GM23338 (cell line): ENCODE measurements at regions not wholly inside any gene's neighbourhood (a gene's known extent, or its start where the extent isn't known, plus 50 kb on each side); places are given as distances from the start of the nearest gene placed in this dataset.

Experiments used
- ATAC-seq: fragments of 200-7000 bp; cut with Tn5 transposase; 3 replicates; pipeline ENCODE4 v1.9.1; 2020
- DNase-seq: peaks from one replicate; pipeline ENCODE4 v3.0.0-alpha.2; 2015; ENCODE audit warnings: low spot score
- H2AFZ ChIP-seq: fragments of 200-600 bp; sonication (generic); 2 replicates; pipeline ENCODE4 v1.8.0; 2016; ENCODE audit warnings: antibody characterized with exemption, mild to moderate bottlenecking, moderate library complexity
- H3F3A ChIP-seq: fragments of 200-600 bp; sonication (generic); replicated peaks from 2 replicates; pipeline ENCODE4 v1.8.0; 2017; ENCODE audit warnings: antibody characterized with exemption, mixed run types, low read depth
- H3K27ac ChIP-seq: fragments of 200-600 bp; sonication (generic); 2 replicates; pipeline ENCODE4 v1.6.1; 2016; ENCODE audit warnings: low read depth
- H3K27me3 ChIP-seq: fragments of 200-600 bp; sonication (generic); 2 replicates; pipeline ENCODE4 v1.8.0; 2016; ENCODE audit warnings: mild to moderate bottlenecking, mixed run types, moderate library complexity; ENCODE audit not compliant: insufficient read depth
- H3K36me3 ChIP-seq: fragments of 200-600 bp; sonication (generic); 2 replicates; pipeline ENCODE4 v1.8.0; 2016; ENCODE audit warnings: mild to moderate bottlenecking; ENCODE audit not compliant: insufficient read depth
- H3K4me1 ChIP-seq: fragments of 200-600 bp; sonication (generic); 2 replicates; pipeline ENCODE4 v1.8.0; 2016; ENCODE audit warnings: mild to moderate bottlenecking, moderate library complexity; ENCODE audit not compliant: insufficient read depth
- H3K4me2 ChIP-seq: fragments of 200-600 bp; sonication (generic); 2 replicates; pipeline ENCODE4 v1.7.1; 2017; ENCODE audit warnings: mixed run types
- H3K4me3 ChIP-seq: fragments of 200-600 bp; sonication (generic); 2 replicates; pipeline ENCODE4 v1.6.1; 2016; ENCODE audit warnings: mixed run types
- H3K79me2 ChIP-seq: fragments of 200-600 bp; sonication (generic); replicated peaks from 2 replicates; pipeline ENCODE4 v1.8.0; 2017; ENCODE audit warnings: mild to moderate bottlenecking; ENCODE audit not compliant: insufficient read depth
- H3K9me2 ChIP-seq: fragments of 200-600 bp; sonication (generic); 2 replicates; pipeline ENCODE4 v1.8.0; 2017; ENCODE audit not compliant: insufficient read depth
- H4K20me1 ChIP-seq: fragments of 200-600 bp; sonication (generic); replicated peaks from 2 replicates; pipeline ENCODE4 v1.8.0; 2017; ENCODE audit warnings: mild to moderate bottlenecking; ENCODE audit not compliant: insufficient read depth
- H3K27ac Mint-ChIP-seq: 2 replicates; pipeline ENCODE4 v1.8.0; 2020; ENCODE audit warnings: inconsistent platforms, mild to moderate bottlenecking, moderate library complexity, mixed read lengths
- H3K27me3 Mint-ChIP-seq: 3 replicates; pipeline ENCODE4 v1.8.0; 2022; ENCODE audit warnings: low read depth, mild to moderate bottlenecking, moderate library complexity, mixed read lengths, inconsistent platforms; ENCODE audit not compliant: insufficient read depth, poor library complexity
- H3K36me3 Mint-ChIP-seq: 3 replicates; pipeline ENCODE4 v1.8.0; 2021; ENCODE audit warnings: low read depth, mild to moderate bottlenecking, inconsistent platforms, moderate library complexity, mixed read lengths
- H3K4me1 Mint-ChIP-seq: 3 replicates; pipeline ENCODE4 v1.8.0; 2020; ENCODE audit warnings: mild to moderate bottlenecking, inconsistent platforms, mixed read lengths
- H3K4me3 Mint-ChIP-seq: 3 replicates; pipeline ENCODE4 v1.8.0; 2021; ENCODE audit warnings: moderate library complexity, mild to moderate bottlenecking, inconsistent platforms, mixed read lengths
- H3K9me3 Mint-ChIP-seq: 3 replicates; pipeline ENCODE4 v1.8.0; 2020; ENCODE audit warnings: moderate library complexity, mild to moderate bottlenecking, inconsistent platforms, mixed read lengths
- CREB1 ChIP-seq: fragments of 250-450 bp; sonication (Bioruptor Pico); IDR thresholded peaks from 2 replicates; pipeline ENCODE4 v1.5.0; 2020; ENCODE audit warnings: low read depth, mild to moderate bottlenecking, moderate library complexity
- CTCF ChIP-seq, 2 experiments: fragments of 200-600 bp in 1 of 2; sonication (generic) in 1 of 2; conservative IDR thresholded peaks; 2 replicates each; pipeline versions ENCODE4 v1.5.1 to v1.6.1; 2016 to 2017; ENCODE audit warnings: antibody characterized with exemption in 2 of 2, low read depth in 2 of 2, mild to moderate bottlenecking in 2 of 2, moderate library complexity in 1 of 2
- EZH2 ChIP-seq: fragments of 200-600 bp; sonication (generic); IDR thresholded peaks from one replicate; pipeline ENCODE4 v1.8.0; 2017; ENCODE audit warnings: antibody characterized with exemption, mild to moderate bottlenecking, low read depth; ENCODE audit not compliant: unreplicated experiment
- EZH2phosphoT487 ChIP-seq: fragments of 200-600 bp; sonication (generic); IDR thresholded peaks from one replicate; pipeline ENCODE4 v1.8.1; 2018; ENCODE audit warnings: antibody characterized with exemption; ENCODE audit not compliant: unreplicated experiment
- NANOG ChIP-seq: IDR thresholded peaks from 2 replicates; pipeline ENCODE4 v1.6.1; 2016; ENCODE audit warnings: antibody characterized with exemption, borderline replicate concordance
- POLR2AphosphoS5 ChIP-seq: IDR thresholded peaks from 2 replicates; pipeline ENCODE4 v1.6.1; 2016; ENCODE audit warnings: antibody characterized with exemption, low read depth
- ZNF331 ChIP-seq: fragments of 250-450 bp; sonication (Bioruptor Pico); IDR thresholded peaks from 2 replicates; pipeline ENCODE4 v1.5.0; 2020; ENCODE audit warnings: low read depth, mild to moderate bottlenecking, moderate library complexity
- TF ChIP-seq, protein P1 (sequence below): IDR thresholded peaks from one replicate; pipeline ENCODE4 v1.6.1; 2018; ENCODE audit warnings: antibody characterized with exemption; ENCODE audit not compliant: unreplicated experiment

- no peak for TF ChIP-seq EZH2phosphoT487
- no peak for TF ChIP-seq POLR2AphosphoS5
- no peak for TF ChIP-seq CTCF (conservative IDR thresholded peaks at IDR 0.05; ENCODE audit: low read depth in 2 of 2)
These were observed 228.4 kb downstream of the DTHD1 start (continued) for GRCh38 chr4:36509845-36510244.

GRCh38 chr4:36511785-36512184 lies 230.4 kb downstream of the DTHD1 start:
- no peaks in the 10 kb centered on the region for H3K27me3 ChIP-seq
- H3K4me3 ChIP-seq = no peak overlapping the region
- Mint-ChIP-seq H3K4me3 (no peak overlapping the region), H3K36me3 (peaks cover 3% of the 10 kb centered on the region; the same call in 1 of the 3 replicates), H3K27ac (no peak overlapping the region), H3K4me1 (peaks cover 7% of the 10 kb centered on the region; the same call in 2 of the 3 replicates), H3K9me3 (no peaks in the 10 kb centered on the region), H3K27me3 (peaks cover 1% of the 10 kb centered on the region)
- H3K36me3 ChIP-seq = no peaks in the 10 kb centered on the region
- no peak overlapping the region for H3K27ac ChIP-seq
- H4K20me1 ChIP-seq = no peaks in the 10 kb centered on the region
- no peak overlapping the region for H2AFZ ChIP-seq
- no peak for ATAC-seq
- H3F3A ChIP-seq = no peaks in the 10 kb centered on the region
- H3K79me2 ChIP-seq = no peaks in the 10 kb centered on the region
- TF ChIP-seq EZH2 (no peak), ZNF331 (CRISPR knock-in tag) (no peak), CREB1 (CRISPR knock-in tag) (no peak)
- H3K9me2 ChIP-seq = 0 out of 2 replicates have a peak, but pooled peaks cover 4% of the 10 kb centered on the region
- no peak for DNase-seq
- H3K4me1 ChIP-seq = 0 out of 2 replicates have a peak, but pooled peaks cover 8% of the 10 kb centered on the region
- no peak overlapping the region for H3K4me2 ChIP-seq

DNA sequence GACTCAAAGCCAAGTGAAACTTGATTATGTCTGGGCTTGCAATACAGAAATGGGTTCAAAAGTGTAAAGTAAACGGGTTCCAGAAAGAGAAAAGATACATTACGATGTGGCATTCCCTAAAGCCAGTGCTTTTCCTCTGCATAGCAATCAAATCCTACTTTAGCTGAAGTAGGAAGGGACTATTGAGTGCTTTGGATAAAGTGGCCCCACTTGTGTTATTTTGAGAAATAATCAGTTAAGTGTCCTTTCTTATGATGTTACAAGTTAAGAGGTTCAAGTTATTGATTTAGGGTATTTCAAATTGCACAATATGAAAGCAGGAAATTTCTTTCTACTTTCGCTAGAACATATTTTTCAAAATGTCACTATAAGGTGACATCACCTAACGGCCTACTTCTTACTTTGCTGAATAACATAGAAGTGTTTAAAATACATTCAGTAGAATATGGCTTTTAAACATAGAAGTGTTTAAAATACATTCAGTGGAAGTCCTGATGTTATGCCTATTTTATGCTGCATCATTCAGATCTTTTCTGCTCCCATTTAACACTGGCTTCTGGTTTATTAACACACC lies 235.2 kb downstream of the DTHD1 start:
- no peaks in the 10 kb centered on the region for H3F3A ChIP-seq
- H3K4me2 ChIP-seq = no peak overlapping the region
- no peak overlapping the region for H3K4me3 ChIP-seq
- Mint-ChIP-seq H3K4me1 (no peaks in the 10 kb centered on the region), H3K9me3 (0 out of 3 replicates have a peak, but pooled peaks cover 5% of the 10 kb centered on the region), H3K27ac (no peak overlapping the region), H3K27me3 (no peaks in the 10 kb centered on the region), H3K4me3 (no peak overlapping the region), H3K36me3 (no peaks in the 10 kb centered on the region)
- H3K79me2 ChIP-seq = no peaks in the 10 kb centered on the region
- H4K20me1 ChIP-seq = no peaks in the 10 kb centered on the region
- no peak overlapping the region for H3K27ac ChIP-seq
- no peak overlapping the region for H2AFZ ChIP-seq
- DNase-seq (no peak), ATAC-seq (no peak)
- H3K27me3 ChIP-seq = no peaks in the 10 kb centered on the region
- H3K36me3 ChIP-seq = no peaks in the 10 kb centered on the region; the same call in 1 of the 2 replicates
- no peaks in the 10 kb centered on the region for H3K9me2 ChIP-seq
- no peaks in the 10 kb centered on the region for H3K4me1 ChIP-seq
- TF ChIP-seq NANOG (no peak), CREB1 (CRISPR knock-in tag) (no peak), EZH2 (no peak)
- TF ChIP-seq, protein P1, sequence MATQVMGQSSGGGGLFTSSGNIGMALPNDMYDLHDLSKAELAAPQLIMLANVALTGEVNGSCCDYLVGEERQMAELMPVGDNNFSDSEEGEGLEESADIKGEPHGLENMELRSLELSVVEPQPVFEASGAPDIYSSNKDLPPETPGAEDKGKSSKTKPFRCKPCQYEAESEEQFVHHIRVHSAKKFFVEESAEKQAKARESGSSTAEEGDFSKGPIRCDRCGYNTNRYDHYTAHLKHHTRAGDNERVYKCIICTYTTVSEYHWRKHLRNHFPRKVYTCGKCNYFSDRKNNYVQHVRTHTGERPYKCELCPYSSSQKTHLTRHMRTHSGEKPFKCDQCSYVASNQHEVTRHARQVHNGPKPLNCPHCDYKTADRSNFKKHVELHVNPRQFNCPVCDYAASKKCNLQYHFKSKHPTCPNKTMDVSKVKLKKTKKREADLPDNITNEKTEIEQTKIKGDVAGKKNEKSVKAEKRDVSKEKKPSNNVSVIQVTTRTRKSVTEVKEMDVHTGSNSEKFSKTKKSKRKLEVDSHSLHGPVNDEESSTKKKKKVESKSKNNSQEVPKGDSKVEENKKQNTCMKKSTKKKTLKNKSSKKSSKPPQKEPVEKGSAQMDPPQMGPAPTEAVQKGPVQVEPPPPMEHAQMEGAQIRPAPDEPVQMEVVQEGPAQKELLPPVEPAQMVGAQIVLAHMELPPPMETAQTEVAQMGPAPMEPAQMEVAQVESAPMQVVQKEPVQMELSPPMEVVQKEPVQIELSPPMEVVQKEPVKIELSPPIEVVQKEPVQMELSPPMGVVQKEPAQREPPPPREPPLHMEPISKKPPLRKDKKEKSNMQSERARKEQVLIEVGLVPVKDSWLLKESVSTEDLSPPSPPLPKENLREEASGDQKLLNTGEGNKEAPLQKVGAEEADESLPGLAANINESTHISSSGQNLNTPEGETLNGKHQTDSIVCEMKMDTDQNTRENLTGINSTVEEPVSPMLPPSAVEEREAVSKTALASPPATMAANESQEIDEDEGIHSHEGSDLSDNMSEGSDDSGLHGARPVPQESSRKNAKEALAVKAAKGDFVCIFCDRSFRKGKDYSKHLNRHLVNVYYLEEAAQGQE = no peak
